ENCODE measurements at regions not wholly inside any gene's neighbourhood (a gene's known extent, or its start where the extent isn't known, plus 50 kb on each side); places are given as distances from the start of the nearest gene placed in this dataset.

DNA sequence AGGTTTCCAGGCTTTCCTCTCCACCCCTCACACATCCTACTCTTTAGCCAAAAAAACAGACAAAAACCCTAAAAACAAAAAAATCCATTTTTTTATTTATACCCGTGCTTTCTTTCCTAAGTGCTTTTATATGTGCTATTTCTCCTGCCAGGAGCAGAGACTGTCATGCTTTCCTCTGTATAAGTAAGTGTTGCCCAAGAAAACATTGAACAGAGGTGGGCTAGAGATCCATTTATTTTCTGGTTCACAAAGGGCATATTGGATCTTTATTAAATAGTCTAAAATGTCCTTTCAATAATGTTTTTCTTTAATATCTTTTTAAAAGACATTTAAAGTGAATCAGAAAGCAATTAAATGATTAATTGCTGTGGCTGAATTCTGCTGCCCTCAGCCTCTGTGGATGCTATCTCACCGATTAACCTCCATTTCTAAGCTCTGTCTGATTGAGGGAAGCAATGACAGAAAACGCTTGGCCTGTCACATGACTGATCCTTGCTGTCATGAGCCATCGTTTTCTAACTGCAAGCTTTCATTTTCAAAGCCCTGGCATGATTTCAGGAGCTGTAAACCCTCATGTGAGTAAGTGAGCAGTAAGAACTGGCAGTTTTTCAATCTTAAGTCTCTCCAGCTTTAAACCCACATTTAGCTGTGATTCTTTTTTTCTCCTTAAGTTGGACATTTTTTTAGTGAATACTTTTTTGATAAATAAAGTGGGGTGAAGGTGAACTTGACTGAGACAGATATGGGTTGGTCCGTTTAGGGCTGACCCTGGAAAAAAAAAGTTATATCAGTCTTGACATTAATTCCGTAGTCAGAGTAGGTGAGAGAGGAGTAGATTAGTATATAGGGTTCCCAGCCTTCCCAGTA lies 180.7 kb upstream of the PGRMC2 start:
- Histone ChIP-seq H3K36me3 (ENCODE audit: control insufficient read depth, insufficient read depth, low read length) (no peaks in the 10 kb centered on the region), H3K9me3 (ENCODE audit: control insufficient read depth, insufficient read depth, low read length) (no peaks in the 10 kb centered on the region), H3K4me3 (ENCODE audit: low read length) (no peak overlapping the region), H3K27me3 (ENCODE audit: control insufficient read depth, insufficient read depth, low read length) (no peaks in the 10 kb centered on the region), H3K4me1 (ENCODE audit: control insufficient read depth, insufficient read depth, low read length) (no peaks in the 10 kb centered on the region), H3K27ac (ENCODE audit: low read length) (no peak overlapping the region)
- Mint-ChIP-seq H3K36me3 (no peaks in the 10 kb centered on the region), H3K4me1 (no peaks in the 10 kb centered on the region), H3K27ac (no peak overlapping the region), H3K27me3 (ENCODE audit: low read depth in 2 of 2) (no peaks in the 10 kb centered on the region), H3K9me3 (no peaks in the 10 kb centered on the region), H3K4me3 (no peak overlapping the region)
- ATAC-seq (no peak), DNase-seq (no peak)
- no peak for TF ChIP-seq CTCF (IDR thresholded peaks at IDR 0.05)
- intact Hi-C loops (cut with micrococcal nuclease) = no loop called here
- WGBS (ENCODE audit: insufficient coverage) = 77% methylated on average over 6 of the region's 6 CpGs

GRCh38 chr4:128465523-128465922 lies 177.9 kb upstream of the PGRMC2 start:
- Histone ChIP-seq H3K36me3 (ENCODE audit: control insufficient read depth, insufficient read depth, low read length) (no peaks in the 10 kb centered on the region), H3K27me3 (ENCODE audit: control insufficient read depth, insufficient read depth, low read length) (no peaks in the 10 kb centered on the region), H3K4me1 (ENCODE audit: control insufficient read depth, insufficient read depth, low read length) (no peaks in the 10 kb centered on the region), H3K4me3 (ENCODE audit: low read length) (no peak overlapping the region), H3K9me3 (ENCODE audit: control insufficient read depth, insufficient read depth, low read length) (no peaks in the 10 kb centered on the region), H3K27ac (ENCODE audit: low read length) (no peak overlapping the region)
- ATAC-seq (no peak), DNase-seq (no peak)
- TF ChIP-seq CTCF (IDR thresholded peaks at IDR 0.05) = no peak
- Mint-ChIP-seq H3K27me3 (ENCODE audit: low read depth in 2 of 2) (no peaks in the 10 kb centered on the region), H3K4me3 (no peak overlapping the region), H3K4me1 (no peaks in the 10 kb centered on the region), H3K27ac (no peak overlapping the region), H3K9me3 (no peaks in the 10 kb centered on the region), H3K36me3 (no peaks in the 10 kb centered on the region)
- intact Hi-C loops (cut with micrococcal nuclease) = no loop called here
- 50% methylated on average over 2 of the region's 2 CpGs for WGBS (ENCODE audit: insufficient coverage)

GRCh38 chr4:128463006-128463405 lies 175.4 kb upstream of the PGRMC2 start:
- intact Hi-C loops (cut with micrococcal nuclease) = no loop called here

More at GRCh38 chr4:128463006-128463405, 175.4 kb upstream of the PGRMC2 start:
- Histone ChIP-seq H3K4me1 (ENCODE audit: control insufficient read depth, insufficient read depth, low read length) (no peaks in the 10 kb centered on the region), H3K9me3 (ENCODE audit: control insufficient read depth, insufficient read depth, low read length) (no peaks in the 10 kb centered on the region), H3K36me3 (ENCODE audit: control insufficient read depth, insufficient read depth, low read length) (no peaks in the 10 kb centered on the region), H3K4me3 (ENCODE audit: low read length) (no peak overlapping the region), H3K27me3 (ENCODE audit: control insufficient read depth, insufficient read depth, low read length) (no peaks in the 10 kb centered on the region), H3K27ac (ENCODE audit: low read length) (no peak overlapping the region)
- Mint-ChIP-seq H3K27ac (no peak overlapping the region), H3K27me3 (ENCODE audit: low read depth in 2 of 2) (no peaks in the 10 kb centered on the region), H3K4me1 (no peaks in the 10 kb centered on the region), H3K4me3 (no peak overlapping the region), H3K9me3 (no peaks in the 10 kb centered on the region), H3K36me3 (no peaks in the 10 kb centered on the region)
- 88% methylated on average over 2 of the region's 2 CpGs for whole genome bisulfite sequencing (ENCODE audit: insufficient coverage)
- no peak for TF ChIP-seq CTCF (IDR thresholded peaks at IDR 0.05)
- no peak for ATAC-seq
- no peak for DNase-seq
